ENCODE measurements at regions not wholly inside any gene's neighbourhood (a gene's known extent, or its start where the extent isn't known, plus 50 kb on each side); places are given as distances from the start of the nearest gene placed in this dataset.

DNA sequence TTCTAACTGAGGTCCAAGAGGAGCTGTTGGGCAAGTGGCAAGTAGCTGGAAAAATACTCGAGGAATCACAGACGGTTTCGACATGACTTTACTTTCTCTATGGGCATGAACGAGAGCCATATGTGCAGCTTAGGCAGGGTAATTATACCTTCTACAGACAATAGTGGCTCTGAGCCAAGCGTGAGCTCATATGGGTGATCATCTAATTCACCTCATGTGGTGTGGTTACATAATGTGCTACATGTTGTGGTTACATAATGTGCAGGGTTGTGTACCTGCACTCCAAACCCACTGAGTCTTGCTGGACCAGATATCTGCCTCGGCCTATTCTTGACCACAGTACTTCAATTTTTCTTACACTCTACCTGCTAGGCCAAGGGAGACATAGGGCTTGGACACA lies 771.7 kb upstream of the EYS start:
- no peak for DNase-seq (ENCODE audit: low read depth)

DNA sequence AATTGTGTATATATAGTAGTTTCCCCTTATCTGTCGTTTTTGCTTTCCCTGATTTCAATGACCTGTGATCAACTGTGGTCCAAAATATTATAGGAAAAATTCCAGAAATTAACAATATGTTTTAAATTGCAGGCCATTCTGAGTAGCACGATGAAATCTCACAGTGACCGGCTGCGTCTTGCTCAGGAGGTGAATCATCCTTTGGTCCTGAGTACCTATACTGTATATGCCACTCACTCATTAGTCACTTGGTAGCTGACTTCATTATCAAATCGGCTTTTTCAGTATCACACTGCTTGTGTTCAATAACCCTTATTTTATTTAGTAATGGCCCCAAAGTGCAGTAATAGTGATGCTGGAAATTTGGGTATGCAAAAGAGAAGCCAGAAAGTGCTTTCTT lies 728.3 kb upstream of the EYS start:
- DNase-seq (ENCODE audit: low read depth) = no peak

DNA sequence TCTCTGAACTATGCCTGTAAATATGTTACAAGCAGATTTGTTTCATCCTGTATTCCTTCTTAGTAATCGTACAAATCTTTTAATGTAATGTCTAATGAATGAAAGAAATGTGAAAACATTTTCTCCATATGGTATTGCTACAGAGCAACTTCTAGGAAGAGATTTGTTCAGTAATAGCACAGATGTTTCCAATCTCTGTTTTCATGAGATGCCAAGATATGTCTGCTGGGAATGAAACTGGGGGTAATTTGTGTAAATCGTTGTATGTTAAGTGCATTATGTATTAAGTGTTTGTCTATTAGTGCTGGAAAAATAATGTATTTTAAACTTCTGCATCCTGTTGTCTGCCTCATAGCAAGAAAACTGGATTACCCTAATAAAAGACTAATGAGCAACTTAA lies 722.2 kb upstream of the EYS start:
- no peak for DNase-seq (ENCODE audit: low read depth)

DNA sequence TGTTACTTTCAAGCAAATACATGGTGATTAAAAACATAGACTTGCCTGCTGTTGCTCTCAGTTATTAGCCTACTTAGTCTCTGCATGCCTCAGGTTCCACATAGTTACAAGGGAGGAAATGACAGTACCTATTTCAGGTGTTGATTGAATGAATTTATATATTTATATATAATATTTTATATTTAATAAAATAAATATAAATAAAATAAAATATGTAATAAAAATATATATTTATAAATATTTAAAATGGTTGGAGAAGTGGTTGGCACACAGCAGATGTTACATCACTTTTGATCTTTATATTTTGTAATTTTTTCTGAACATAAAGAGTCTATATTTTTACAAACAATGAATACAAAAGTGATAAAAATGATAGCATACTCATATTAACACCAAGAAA lies 716.0 kb upstream of the EYS start:
- no peak for DNase-seq (ENCODE audit: low read depth)

- no peak for DNase-seq (ENCODE audit: low read depth)
Observed at GRCh38 chr6:66421570-66421969, 714.5 kb upstream of the EYS start.

- DNase-seq (ENCODE audit: low read depth) = no peak
Observed at GRCh38 chr6:66418906-66419305, 711.9 kb upstream of the EYS start.

DNA sequence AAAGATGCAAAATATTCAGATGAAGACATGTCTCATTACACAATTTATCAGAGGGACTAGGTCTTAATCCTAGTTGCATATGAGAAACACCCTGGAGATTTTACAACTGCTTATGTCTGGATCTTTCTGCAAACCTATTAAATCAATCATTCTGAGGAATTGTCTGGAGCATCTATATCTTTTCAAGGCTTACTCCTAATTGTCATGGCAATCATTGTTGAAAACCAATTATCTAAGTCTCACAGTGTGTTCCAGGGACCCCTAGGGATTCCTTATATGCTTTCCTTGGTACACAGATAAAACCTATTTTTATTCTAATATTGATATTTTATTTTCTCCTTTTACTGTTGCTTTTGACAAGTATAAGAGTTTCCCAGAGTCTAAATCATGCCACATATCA lies 696.9 kb upstream of the EYS start:
- no peak for DNase-seq (ENCODE audit: low read depth)

DNA sequence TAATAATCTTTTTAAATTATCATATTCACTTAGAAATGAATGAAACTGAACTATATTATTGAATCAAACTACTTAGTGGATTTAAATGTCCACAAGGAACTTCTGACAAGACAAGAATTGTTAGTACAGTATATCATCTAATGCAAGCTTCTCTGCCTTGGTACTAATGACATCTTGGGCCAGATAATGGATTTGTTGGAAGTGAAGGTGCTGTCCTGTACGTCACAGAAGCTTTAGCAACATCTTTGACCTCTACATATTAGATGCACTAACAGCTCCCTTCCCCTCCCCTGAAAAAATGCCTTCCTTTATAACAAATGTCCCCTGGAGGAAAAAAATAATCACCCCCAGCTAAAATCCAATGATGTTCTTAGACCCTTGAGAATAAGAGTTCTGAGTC lies 695.8 kb upstream of the EYS start:
- DNase-seq (ENCODE audit: low read depth) = no peak

GRCh38 chr6:66396549-66396948 lies 689.5 kb upstream of the EYS start:
- no peak for DNase-seq (ENCODE audit: low read depth)

DNA sequence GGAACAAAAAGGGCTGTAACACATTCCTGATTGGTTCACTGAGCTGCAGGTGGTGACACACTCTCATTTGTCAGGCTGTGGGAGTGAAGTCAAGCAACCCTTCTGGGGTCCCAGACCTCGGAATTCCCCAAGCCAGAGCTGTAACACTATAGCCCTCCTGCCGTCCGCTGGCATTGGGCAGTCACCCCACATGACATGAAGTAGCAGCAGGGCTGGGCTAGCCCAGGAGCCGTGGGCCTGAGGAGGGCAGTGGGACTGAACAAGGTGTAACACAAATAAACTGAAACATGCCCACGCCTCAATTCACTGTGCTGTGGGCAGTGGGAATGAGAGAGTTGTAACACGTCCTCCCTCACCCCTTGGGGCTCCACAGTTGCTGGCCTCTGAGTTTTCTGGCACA lies 689.1 kb upstream of the EYS start:
- no peak for DNase-seq (ENCODE audit: low read depth)

DNA sequence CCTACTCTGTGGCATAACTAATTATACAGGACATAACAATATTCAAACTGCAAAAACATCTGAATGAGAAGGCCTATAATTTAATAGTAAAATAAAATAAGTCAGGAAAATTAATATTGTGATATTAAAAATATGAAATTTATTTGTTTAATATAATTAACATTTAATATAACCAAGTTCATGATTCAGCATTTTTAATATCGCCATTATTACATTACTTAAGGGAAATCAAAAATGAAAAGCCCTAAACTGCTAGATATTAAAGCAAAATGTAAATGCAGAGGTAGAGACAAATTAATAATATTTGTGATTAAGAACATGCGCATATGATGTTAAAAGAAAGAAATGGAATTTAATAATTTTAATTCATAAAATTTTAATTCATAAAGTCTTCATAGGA lies 683.4 kb upstream of the EYS start:
- DNase-seq (ENCODE audit: low read depth) = no peak

DNA sequence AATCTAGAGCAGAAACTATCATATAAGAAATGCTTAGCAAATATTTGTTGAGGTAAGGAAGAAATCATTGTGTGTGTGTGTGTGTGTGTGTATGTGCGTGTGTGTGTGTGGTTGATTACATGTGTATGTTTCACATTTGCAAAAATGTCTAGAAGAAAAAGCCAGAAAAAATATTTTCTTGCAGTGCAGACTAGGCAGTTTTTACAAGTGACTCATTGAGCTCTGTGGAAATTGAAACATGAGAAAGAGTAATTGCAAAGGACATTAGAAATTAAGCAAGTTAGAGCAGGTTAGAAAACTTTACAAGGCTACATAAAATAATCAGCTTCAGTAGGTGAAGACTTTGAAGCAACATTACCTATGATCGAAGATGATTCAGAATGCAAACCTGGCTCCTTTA lies 669.0 kb upstream of the EYS start:
- no peak for DNase-seq (ENCODE audit: low read depth)

GRCh38 chr6:66369407-66369806 lies 662.4 kb upstream of the EYS start:
- no peak for DNase-seq (ENCODE audit: low read depth)

DNA sequence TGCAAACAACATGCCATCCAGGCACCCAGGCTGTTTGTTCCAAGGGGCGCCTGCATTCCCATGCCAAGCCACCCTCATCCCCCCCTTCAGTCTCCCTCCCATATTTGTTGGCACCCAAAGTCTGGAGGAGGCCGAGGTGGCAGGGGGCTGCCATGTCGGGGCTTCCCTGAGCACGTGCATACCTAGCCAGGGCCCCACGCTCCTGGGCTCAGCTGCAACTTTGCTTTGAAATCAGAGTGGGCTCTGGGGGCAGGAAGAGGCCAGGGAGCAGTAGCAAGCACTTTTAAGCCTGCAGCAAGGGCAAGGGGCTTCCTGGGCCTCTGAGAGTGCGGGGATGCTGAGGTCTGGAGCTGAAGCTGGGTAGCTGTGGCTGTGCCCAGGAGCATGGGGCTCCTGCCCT lies 655.9 kb upstream of the EYS start:
- no peak for DNase-seq (ENCODE audit: low read depth)

- DNase-seq (ENCODE audit: low read depth) = no peak
Observed at GRCh38 chr6:66361886-66362285, 654.9 kb upstream of the EYS start.

DNA sequence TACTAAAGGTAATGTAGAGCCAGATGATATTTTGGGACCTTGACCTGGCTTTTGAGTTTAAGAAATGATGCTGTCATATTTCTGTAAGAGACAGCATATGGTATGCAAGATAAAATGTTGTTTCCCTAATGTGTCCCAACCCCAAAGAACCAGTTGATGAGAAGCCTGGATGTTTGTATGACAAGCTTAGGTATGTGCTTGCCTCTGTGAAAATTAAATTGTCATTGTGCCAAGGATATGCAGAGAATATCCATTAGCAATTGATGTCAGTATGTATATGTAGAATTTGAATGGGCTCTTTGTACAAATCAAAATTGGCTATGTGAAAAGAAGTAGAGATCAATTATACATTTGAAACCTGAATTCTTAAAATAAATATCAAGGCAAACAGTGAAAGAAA lies 650.8 kb upstream of the EYS start:
- DNase-seq (ENCODE audit: low read depth) = no peak

GRCh38 chr6:66355471-66355870 lies 648.4 kb upstream of the EYS start:
- no peak for DNase-seq (ENCODE audit: low read depth)

DNA sequence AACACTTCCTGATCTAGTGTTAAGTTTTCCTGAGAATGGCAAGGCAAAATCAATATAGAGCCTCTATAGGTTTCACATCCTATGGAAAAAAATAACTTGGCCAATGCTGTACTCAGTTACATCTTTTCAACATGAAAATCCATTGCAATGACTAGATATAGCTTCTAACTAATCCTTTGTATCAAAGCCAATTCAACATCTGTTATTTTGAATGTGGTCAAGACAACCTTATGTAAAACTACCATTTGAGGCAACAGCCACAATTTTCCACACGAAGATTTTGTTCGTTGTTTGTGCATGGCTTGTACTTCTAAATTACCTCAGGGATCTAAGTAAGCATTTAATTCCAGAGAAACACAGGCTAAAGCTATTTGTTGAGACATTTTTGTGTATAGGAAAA lies 637.8 kb upstream of the EYS start:
- DNase-seq (ENCODE audit: low read depth) = no peak

- DNase-seq (ENCODE audit: low read depth) = no peak
Observed at GRCh38 chr6:66340736-66341135, 633.7 kb upstream of the EYS start.

- no peak for DNase-seq (ENCODE audit: low read depth)
Observed at GRCh38 chr6:66336176-66336575, 629.1 kb upstream of the EYS start.

GRCh38 chr6:66328200-66328599 lies 621.2 kb upstream of the EYS start:
- no peak for DNase-seq (ENCODE audit: low read depth)

DNA sequence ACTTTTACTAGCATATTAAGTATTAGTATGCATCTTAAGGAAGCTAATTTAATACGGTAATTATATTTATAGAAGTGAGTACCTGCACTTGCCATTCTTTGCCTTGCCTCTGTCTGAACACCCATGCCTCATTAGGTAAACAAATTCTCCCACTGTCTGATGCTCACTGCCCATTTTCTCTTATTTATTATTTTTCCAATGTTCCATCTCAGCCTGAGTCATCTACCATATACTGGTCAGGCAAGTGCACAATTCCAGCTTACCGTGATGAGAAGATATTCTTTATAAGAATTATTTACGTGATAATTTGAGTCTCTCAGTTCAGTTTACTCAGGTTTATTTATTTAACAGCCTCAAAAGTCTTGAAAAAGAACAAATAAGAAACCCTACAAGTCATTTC lies 619.2 kb upstream of the EYS start:
- DNase-seq (ENCODE audit: low read depth) = no peak

DNA sequence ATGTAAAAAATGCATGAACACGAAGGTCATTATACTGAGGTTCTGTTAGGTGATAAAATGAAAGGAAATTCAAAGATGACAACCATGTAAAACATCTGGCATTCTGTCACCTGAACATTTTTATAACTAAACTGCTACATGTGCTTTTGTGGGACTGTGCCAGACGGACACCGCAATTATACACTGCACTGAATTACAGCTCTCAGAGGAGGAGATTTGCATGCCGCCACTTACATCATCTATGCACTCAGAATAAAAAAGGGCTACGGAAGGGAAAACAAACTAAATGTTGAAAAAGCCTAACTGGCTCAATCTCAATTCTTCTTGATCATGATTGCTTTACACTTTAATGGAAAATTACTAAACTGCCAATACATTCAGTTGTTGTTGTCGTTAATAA lies 614.0 kb upstream of the EYS start:
- no peak for DNase-seq (ENCODE audit: low read depth)

- DNase-seq (ENCODE audit: low read depth) = no peak
Observed at GRCh38 chr6:66307490-66307889, 600.5 kb upstream of the EYS start.

DNA sequence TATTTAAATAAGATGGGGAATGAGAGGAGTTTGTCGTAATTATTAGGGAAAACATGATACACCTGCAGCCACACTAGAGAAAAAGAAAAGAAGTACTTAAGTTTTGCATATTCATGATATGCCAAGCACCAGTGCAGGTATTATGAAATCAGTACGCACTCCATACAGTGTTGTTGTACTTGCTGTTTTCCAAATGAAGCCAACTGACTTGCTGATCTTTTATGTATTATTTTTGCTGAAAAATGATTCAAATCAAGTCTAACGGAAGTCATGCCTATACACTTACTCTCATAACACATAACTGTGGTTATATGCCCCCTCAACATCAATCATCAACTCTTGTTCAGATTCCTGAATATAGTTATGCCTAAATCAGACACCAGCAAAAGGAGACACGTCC lies 584.9 kb upstream of the EYS start:
- DNase-seq (ENCODE audit: low read depth) = no peak

All from renal cortical epithelial cell (primary cell).